ENCODE measurements at regions not wholly inside any gene's neighbourhood (a gene's known extent, or its start where the extent isn't known, plus 50 kb on each side); places are given as distances from the start of the nearest gene placed in this dataset.

DNA sequence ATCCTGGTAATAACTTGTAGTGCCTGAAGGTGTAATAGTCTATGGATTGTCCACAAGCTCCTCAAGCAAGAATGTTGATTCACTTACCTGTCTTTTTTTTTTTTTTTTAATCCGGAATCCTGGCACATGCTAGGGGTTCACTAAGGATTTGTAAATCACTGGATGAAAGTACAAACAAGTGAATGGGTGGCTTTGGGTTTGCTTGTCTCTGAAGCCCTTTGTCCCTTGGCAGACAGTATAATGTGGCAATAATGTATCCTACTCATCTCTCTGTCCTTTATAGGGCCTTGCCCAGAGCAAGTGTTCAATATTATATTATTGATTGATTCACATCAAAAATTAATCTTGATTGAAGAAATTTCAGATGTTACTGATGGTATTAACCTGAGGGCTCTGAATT lies 334.0 kb upstream of the CPEB2 start:
- no peak for DNase-seq

DNA sequence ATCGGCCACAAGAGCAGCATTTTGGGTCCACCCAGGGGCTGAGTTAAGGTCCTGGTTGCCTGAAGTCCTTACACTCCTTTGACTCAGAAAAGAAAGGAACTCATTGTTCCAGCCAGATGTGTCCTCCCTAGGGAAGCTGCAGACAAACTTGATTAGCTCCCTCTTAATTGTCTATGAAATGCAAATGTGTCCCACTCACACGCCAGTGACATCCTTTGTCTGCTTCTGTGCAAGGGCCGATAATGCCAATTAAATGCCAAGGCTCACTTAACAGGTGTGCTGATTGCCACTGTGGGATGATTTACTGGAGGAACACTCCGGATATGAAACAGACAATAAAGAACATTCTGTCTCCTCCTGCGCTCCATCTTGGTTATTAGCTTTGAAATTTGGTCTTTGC lies 332.9 kb upstream of the CPEB2 start:
- DNase-seq: no peak

DNA sequence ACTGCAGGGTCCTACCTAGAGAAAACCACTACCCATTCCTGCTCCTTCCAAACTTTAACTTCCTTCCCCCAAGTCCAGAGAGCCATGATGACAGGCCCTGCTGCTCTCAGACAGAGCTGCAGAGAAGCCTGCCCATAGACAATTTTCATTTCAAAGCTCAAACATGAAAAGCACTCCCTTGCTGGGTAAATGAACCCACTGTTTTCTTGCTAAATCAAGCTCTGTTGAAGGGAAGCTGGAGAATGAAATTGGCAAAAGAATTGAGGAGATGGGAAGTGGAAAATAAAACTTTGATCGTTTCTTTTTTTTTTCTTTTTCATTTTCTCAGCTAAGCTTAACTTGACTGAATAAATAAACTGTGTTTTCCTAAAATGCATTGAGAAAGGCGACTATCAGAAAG lies 331.1 kb upstream of the CPEB2 start:
- DNase-seq: no peak

DNA sequence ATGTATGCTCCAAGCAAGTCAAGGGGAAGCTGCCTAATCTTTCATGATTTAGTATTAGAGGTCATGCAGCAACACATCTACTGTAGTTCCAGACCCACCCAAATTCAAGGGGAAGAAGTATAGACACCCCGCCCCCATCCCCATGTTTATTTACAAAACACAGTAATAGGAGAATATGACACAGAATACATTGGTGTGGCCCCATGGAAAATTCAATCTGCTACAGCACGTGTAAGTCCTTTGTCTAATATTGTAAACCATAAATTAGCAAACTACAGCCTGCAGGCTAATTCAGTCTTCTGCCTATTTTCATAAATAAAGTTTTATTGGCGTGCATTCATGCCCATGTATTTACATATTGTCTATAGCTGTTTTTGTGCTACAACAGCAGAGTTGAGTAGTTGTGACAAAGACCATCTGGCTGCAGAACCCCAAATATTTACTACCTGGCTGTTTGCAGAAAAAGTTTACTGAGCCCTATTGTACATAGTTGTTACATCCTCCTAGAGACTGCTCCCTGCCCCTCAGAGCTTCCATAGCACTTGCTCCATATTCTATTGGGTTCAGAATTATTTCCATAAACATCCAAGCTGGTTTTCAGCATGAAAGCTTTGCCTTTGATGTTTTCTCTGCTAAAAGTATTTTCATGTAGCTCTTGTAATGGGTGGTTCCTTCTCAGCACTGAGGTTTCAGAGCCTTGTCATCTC lies 326.8 kb upstream of the CPEB2 start:
- no peak for DNase-seq

DNA sequence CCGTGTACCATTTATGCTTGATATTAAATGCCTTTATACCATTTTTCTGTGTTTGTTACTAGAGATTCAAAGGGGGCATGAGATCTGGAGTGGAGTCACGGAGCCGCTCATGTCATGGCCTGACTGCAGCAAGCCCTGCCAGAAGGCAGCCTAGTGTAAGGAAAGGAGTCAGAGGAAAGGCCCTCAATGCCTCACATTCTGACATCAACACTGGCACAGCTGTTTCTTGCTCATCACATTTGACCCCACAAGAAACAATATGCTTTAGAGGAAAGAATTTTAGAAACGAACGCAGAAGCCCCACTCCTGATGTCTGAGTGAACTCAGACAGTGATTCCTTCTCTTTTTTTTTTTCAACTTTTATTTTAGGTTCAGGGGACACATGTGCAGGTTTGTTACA lies 322.4 kb upstream of the CPEB2 start:
- DNase-seq: no peak

DNA sequence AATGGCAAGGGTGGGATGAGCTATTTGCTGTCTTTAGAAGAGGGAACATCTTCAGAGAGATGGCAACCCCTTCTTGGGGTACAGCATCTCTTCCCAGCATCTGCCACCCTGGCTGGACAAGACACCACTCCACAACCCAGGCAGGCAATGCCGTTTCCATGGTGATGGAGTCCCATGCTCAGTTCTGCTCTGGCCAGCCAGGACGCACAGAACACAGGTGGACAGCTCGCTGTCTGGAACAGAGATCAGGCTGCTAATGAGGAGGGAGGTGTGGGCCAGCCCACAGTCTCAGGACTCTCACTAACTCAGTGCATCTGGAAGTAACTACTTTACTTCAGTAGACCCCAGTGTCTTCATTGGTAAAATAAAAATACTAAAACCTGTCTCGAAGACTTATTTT lies 321.0 kb upstream of the CPEB2 start:
- DNase-seq: no peak

DNA sequence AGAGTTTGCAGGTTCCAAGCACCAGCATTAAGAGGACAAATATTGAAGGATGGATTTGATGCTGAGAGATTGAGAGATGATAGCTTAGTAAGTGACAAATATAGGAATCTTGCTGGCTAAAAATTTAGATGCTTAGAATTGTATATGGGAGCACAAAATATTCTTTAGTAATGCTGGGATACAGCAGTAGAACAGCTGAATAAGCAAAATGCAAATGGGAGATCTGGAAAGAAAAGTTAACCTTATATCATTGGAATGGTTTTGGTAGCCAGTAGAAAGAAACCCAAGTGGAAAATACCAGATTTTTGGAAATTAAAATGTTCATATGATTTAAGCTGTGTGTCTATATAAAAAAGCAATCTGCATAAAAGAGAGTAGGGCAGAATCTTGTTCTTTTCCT lies 308.6 kb upstream of the CPEB2 start:
- DNase-seq: no peak

DNA sequence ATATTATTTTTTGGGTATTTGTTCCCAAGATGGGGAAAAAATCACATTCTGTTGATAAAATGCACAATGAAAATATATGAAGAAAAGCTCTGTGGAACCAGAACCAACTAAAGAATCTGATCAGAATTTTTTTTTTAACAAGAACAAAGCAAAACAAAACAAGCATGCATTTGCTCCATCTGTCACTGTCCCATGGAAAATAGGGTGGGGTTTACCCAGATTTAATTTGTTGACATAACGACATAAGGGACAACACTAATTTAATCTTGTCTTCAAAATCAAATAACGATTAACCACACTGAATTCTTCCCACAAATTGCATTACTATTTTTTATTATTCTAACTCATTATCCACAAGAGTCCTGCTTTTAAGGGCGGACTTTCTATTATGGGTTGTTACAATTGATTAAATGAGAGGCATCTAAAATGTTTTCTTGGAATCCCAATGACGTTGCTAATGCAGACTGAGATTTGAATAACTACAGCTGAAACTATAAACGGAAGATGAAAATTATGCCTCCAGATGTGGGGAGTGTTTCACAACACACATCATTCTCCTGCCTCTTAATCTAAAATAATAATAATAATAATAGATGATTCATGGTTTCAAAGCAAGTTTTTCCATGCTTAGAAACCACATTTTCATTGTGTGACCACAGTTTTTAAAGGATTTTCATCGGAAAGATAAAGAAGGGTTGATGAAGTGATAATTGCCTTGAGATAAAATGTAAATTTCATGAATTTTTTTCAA lies 307.0 kb upstream of the CPEB2 start:
- no peak for DNase-seq

DNA sequence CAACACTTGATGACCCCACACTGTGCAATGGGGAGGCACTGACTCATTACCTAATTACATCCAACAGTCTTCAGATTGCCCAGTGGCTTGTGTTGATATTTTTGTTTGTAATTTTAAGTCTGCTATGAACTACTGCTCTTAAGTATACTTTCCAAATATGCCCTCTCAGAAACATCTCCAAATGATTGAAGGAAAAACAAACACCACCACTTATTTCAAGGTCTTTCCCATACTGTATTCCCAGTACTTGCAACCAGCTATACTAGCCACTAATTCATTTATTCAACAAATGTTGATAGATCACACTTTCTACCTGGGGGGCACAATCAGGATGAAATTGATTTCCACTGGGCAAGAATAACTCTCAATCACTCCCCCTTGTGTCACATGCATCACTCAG lies 302.2 kb upstream of the CPEB2 start:
- no peak for DNase-seq

DNA sequence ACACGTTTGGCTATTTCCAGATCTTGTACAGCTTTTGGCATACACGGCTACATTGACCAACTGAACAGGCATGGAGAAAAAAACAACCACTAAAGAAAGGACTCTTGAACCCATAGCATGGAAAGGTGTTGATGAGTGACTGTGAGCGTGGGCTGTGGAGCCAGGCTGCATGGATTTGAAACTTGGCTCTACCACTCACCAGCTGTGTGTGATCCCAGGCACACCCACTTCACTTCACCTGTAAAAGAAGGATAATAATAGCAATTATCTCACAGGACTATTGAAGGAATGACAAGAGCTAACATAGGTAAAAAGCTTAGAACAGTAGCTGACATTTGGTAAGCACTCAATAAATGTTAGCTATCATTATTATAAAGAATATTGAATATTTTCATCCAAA lies 301.7 kb upstream of the CPEB2 start:
- no peak for DNase-seq

DNA sequence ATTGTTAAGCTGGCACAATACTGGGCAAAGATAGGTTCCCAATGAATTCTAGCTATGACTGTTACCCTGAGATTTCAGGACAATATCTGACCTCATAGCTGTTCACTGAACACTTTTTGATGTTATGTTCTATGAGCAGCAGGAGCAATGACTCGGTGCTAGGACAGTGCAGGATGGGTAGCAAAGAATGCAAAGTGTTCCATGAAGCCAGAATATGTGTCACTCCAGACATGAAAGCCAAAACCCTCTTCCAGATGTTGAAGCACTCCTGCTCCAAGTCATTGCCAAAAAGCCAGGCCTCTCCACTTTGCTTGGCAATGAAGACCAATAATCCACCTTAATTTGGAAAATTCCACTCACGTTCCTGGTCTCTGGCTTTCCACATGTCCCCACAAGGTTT lies 300.9 kb upstream of the CPEB2 start:
- no peak for DNase-seq

DNA sequence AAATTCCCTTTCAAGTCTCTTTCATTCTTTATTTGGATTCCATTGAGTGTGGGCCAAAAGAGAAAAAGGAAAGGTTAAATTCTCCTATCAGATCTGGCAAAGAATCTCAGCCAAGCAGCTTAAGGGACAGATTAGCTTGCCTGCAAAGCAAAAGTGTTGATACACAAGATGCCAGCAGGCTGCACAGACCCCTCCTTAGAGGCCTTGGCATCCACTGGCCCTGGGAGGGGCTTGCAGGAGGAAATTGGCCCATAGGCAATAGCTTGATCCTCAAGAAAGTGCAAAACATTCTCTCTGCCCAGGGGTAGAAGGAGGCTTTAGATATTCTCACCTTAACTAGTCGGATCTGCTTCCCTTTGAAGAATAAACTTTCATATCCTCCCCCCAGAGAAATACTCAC lies 300.4 kb upstream of the CPEB2 start:
- no peak for DNase-seq

DNA sequence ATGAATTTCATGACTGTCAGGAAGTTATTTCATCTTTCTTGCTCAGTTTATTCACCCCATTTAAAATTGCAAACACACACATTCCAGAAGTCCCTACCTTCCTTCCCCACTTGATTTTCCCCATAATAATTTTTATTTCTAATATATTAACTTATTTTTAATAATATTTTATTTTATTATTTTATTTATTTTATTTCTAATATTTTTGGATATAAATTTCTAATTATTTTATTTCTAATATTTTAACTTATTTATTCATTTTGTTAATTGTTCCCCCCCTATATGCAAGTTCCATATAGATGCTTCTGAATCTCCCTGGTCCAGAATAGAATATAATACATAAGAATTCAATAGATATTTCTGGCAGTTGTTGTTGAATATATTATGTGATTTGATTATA lies 293.7 kb upstream of the CPEB2 start:
- DNase-seq: no peak

DNA sequence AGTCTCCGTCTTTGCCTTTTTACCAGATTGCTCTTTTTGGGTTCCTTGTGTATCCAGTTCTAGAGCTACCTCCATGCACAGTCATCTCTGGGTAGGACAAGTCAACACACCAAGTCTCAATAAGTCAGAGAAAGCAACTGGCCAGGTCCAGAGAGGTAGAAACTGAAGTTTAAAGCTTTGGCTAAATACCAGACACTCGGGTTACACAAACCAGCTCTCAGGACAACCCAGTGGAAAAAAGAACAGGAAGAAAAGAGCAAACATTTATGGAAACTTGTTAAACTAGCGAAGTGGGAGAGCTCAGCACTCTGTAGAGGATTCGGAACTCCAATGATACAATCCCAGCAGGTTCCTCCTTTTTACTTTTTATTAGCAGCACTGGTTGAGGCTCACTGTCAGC lies 291.0 kb upstream of the CPEB2 start:
- DNase-seq: no peak

DNA sequence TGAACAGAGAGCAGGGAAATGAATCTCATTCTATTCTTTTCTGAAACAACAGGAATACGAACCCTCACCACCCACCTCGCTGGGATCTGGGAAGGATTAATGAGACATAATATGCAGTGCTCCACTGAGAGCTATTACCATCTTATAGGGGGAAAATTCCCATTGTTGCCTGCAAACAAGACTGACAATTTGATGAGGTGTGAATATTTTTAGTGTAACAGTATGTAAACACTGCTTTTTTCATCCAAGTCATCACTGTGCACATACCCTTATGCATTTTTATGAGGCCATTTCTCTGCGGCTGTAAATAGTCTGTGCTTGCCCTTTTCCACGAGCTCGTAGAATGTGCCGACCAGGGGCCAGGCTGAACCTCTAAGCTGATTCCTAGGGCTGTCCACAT lies 285.6 kb upstream of the CPEB2 start:
- no peak for DNase-seq

DNA sequence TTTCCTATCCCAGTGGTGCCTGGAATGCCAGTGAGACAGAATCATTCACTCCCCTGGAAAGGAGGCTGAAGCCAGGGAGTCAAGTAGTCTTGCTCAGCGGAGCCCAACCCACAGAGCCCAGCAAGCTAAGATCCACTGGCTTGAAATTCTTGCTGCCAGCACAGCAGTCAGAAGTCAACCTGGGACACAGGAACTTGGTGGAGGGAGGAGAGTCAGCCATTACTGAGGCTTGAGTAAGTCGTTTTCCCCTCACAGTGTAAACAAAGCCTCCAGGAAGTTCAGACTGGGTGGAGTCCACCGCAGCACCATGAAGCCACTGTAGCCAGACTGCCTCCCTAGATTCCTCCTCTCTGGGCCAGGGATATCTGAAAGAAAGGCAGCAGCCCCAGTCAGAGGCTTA lies 283.2 kb upstream of the CPEB2 start:
- DNase-seq: no peak

DNA sequence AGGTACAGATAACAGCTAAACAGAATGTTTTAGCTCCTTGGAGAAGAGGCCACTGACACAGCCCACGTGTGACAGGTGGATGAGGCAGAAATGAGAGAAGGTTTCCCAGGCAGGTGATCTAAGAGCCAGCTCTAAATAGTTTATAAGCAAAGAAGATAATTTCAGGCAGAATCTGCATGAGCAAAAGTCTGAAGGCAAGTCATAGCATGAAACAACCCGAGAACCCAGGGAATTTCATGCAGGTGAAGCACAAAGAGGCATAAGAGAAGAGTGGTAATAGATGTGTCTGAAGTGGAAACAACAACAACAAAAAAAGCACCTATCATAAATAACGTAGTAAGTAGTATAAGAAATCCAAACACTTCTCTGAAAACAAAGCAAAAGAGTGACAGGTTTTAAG lies 275.8 kb upstream of the CPEB2 start:
- DNase-seq: no peak

DNA sequence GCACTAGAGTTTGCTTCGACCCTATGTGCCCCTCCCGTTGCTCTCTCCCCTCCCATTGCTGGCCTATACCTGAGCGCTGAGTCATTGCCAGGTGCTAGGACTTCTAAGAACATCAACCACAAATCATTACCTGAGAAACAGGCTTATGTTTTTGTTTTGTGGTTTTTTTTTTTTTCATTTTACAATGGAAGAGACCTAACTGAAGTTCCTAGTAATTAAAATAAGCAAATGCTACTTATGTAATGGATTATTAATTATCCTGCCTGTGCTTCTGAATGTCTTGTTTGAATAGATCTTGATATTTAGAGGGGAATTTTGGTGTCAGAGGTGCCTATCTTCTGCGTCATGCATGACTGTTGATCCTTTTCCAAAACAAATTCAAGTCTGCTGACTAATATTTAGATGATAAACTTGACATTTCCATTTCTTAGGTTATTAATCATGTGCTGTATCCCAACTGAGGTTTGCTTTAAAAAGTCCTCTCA lies 275.4 kb upstream of the CPEB2 start:
- no peak for DNase-seq

DNA sequence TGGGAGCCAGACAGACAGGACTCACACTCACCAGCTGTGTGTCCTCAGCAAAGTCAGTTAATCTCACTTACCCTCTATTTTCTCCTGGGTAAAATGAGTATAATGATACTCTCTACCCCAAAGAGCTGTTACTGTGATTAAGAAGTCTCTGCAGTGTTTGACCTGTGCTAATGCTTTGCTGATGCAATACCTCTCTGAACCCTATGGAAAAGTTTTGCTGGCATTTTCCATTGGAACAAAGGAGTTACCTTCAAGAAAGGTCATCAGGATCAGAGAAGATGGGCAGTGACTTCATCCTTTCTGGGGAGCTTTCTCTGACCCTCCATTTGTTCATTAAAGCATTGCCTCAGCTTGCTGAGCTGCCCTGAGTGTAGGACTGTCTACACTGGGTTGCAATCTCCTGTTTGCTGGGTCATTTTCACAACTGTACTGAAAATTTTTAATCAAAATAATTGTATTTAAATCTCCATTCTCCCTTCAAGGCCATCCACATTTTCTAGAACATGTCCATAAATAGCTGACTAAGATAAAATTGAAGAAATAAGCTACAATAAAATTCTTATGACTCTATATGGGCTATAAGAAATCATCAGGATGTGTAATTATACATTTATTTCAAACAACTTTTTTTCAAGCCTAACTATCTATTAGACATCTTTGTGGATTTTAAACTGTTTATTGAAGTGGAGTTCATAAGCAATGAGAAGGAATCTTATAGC lies 272.8 kb upstream of the CPEB2 start:
- no peak for DNase-seq

DNA sequence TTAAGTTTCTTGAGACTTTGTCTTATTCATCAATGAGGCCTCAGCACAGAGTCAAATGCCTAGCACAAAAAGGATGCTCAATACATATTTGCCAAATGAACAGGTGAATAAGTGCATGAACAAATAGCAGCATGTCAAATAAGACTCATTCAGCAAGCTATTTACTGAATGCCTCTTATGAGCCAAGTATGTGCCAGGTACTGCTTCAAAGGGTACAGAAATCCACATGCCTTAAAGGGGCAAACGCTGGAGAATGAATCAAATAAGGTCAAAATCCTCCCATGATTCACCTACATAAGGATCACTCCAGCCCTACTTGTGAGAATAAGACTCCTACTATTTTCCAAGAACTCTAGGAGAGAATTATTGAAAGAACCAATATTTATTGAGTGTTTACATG lies 260.2 kb upstream of the CPEB2 start:
- no peak for DNase-seq

DNA sequence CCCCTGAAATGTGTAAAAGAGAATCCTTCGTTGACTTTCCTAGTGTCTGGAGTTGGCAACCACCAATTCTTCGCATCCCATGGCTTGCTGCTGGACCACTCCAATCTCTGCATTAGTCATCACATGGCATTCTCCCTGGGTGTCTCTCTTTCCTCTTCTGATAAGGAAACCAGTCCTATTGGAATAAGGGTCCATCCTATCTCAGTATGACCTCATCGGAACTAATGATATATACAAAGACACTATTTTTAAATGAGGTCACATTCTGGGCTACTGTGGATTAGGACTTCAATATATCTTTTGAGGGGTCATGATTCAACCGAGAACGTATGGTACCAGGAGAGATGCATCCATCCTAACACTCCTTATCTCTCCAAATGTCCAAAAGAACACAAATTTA lies 259.1 kb upstream of the CPEB2 start:
- no peak for DNase-seq

DNA sequence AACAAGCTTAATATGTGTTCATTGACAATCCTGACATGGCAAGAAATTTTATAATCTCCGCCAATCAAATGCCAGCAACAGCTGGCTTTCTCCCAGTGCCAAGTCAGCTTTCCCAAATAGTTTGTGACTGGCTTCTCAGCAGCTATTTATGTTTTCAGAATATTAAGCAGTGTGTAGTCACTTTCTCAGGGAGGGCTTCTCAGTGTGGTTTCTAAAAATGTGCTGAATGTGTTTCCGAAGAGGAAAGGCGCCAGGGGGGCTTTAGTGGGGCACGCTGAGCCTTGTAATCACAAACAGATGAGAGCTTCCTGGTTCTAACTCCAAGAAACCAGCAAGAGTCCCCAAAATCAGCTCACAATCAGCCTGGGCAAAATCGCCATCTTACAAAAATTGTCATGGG lies 258.7 kb upstream of the CPEB2 start:
- DNase-seq: no peak

DNA sequence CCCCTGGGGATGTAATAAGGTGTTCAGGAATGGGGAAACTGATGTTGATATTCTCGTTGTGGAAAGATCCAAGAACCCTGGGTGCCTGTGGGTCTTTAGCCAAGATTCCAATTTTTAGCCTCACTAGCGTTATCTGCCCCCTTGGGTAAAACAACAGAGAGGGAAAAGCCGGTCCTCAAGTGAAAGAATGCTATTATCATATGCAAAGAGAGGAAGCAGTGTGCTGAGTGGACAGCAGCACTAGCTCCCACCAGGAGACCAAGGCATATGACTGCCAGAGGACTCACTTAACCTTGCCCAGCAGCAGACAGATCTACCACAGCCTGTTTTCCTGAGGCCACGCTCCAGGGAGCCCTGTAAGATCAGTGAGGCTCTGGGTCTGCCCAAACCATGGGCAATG lies 257.9 kb upstream of the CPEB2 start:
- DNase-seq: no peak

DNA sequence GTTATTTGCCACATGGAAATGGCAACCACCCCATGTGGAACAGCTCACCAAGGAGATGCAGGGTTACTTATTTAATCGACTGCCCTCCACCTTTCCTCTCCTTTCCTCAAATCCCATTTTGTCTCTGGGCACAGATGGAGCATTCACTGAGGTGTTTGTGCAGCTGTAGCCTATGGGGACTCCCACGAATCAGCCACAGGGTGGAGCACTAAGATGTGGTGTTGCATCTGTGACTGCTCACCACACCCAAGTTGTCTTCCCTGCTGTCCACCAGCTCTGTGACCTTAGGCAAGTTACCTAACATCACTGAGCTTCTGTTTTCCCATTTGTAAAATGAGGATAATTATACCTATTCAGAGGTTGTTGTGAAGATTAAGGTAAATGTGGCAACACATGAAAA lies 252.4 kb upstream of the CPEB2 start:
- no peak for DNase-seq

Data from dermis blood vessel endothelial cell (primary cell).